ENCODE measurements at regions not wholly inside any gene's neighbourhood (a gene's known extent, or its start where the extent isn't known, plus 50 kb on each side); places are given as distances from the start of the nearest gene placed in this dataset.
"Not testable (repeated sequence)": the region's sequence is repeated elsewhere in the genome, so short reads cannot be mapped to it uniquely, and the experiment has no call there.

DNA sequence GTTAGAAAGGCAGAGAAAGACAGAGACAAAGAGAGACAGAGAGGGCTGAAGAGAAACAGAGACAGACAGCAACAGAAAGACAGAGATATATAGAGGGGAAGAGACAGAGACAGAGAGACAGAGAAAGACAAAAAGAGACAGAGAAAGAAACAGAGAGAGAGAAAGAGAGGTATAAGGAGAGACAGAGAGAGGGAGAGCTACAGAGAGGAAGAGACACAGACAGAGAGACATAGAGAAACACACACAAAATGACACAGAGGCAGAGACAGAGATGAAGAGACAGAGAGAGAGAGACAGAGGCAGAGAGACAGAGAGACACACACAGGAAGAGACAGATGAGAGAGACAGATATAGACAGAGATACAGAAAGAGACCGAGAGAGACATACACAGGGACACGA lies 168.6 kb downstream of the TMEM121 start:
- no peak for DNase-seq (ENCODE audit: low spot score)

- not testable (repeated sequence) for DNase-seq (ENCODE audit: low spot score)
Measured at GRCh38 chr14:105696388-105696787, 170.0 kb downstream of the TMEM121 start.

DNA sequence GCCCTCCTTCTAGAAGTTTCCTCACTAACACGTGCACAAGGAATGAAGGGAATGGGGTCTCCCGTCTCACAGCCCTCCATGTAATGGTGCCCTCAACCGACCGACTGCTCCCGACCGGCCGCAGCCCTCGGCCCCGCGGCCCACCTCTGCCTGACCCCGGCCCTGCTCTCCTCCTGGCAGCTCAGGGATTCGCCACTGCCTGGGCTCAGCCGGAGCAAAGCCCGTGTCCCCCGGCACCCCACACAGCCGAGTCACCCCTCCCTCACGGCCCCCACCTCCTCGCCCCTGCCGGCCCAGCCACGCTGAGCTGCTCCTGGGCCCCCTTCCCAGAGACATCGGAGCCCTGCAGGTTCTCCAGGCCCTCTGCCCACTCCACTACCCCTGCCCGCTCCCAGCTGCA lies 171.0 kb downstream of the TMEM121 start:
- not testable (repeated sequence) for DNase-seq (ENCODE audit: low spot score)

DNA sequence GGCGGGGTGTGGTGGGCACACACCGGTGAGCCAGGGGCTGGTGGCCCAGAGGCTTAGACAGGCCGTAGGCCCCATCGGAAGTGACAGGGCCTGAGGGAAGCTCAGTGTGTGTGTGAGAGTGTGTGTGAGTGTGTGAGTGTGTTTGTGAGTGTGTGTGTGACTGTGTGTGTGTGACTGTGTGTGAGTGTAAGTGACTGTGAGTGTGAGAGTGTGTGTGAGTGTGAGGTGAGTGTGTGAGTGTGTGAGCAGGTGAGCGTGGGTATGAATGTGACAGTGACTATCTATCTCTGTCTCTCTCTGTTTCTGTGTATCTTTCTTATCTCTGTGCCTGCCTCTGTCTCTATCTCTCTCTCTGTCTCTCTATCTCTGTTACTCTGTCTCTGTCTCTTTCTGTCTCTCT lies 171.6 kb downstream of the TMEM121 start:
- not testable (repeated sequence) for DNase-seq (ENCODE audit: low spot score)

- not testable (repeated sequence) for DNase-seq (ENCODE audit: low spot score)
Measured at GRCh38 chr14:105698940-105699556, 172.7 kb downstream of the TMEM121 start.

GRCh38 chr14:105699706-105700105 lies 173.3 kb downstream of the TMEM121 start:
- DNase-seq (ENCODE audit: low spot score): not testable (repeated sequence)

GRCh38 chr14:105700146-105700545 lies 173.8 kb downstream of the TMEM121 start:
- not testable (repeated sequence) for DNase-seq (ENCODE audit: low spot score)

DNA sequence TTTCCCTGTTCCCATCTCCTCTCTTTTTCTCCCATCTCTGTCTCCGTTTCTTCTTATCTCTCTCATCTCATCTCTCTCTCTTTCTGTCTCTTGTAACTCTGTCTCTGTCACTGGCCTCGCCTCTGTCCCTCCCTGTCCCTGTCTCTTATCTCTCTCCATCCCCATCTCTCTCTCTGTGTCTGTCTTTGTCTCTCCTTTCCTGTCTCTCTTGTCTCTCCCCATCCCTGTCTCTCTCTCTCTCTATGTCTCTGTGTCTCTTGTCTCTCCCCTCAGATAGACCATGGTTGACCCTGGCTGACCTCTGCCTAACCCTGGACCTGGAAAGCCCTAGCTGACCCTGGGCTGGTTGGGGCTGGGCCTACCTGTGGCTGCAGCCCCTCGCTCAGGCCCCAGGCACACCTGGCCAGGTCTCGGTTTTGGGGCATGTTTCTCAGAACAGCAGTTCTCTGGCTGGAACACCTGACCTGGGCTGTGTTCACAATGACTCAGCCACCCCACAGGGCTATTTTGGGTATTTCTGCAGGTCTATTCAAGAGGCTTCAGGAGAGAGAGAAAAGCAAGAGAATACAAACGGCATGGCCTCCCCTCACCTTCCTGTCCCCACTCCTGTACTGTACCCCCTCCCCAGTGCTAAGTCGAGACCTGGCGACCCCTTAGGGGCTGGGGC lies 174.4 kb downstream of the TMEM121 start:
- DNase-seq (ENCODE audit: low spot score): no peak

DNA sequence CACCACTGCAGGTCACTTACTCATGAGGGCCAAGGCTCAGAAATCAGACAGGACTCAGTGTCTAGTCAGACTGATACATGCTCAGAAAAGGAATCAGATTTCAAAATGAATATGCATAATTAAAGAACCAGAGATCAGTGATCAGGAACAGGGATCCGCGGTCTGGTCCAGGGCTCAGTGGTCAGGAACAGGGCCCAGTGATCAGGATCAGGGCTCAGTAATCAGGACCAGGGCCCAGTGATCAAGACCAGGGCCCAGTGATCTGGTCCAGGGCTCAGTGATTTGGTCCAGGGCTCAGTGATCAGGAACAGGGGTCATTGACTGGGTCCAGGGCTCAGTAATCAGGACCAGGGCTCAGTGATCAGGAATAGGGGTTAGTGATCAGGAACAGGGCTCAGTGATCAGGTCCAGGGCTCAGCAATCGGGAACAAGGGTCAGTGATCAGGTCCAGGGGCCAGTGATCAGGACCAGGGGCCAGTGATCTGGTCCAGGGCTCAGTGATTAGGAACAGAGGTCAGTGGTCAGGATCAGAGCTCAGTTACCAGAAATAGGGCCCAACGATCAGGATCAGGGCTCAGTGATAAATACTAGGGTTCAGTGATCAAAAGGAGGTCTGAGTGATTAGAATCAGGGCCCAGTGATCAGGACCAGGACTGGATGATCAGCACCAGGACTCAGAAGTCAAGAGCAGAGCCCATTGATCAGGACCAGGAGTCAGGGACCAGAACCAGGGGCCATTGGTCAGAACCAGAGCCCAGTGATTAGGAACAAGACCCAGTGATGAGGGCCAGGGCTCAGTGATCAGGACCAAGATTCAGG lies 175.3 kb downstream of the TMEM121 start:
- no peak for DNase-seq (ENCODE audit: low spot score)

DNA sequence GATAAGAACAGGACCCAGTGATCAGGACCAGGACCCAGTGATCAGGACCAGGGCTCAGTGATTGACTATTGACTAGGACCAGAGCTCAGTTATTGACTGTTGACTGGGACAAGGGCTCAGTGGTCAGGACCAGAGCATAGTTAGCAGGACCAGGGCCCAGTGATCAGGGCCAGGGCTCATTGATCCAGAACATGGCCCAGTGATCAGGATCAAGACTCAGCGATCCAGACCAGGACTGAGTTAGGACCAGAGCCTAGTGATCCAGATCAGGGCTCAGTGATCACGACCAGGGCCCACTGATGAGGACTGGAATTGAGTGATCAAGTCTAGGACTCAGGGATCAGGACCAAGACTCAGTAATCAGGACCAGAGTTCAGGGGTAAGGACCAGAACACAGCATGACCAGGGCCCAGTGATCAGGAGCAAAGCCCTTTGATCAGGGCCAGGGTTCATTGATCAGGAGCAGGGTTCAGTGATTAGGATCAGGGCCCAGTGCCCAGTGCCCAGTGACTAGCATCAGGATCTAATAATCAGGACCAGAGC lies 176.0 kb downstream of the TMEM121 start:
- DNase-seq (ENCODE audit: low spot score): no peak

DNA sequence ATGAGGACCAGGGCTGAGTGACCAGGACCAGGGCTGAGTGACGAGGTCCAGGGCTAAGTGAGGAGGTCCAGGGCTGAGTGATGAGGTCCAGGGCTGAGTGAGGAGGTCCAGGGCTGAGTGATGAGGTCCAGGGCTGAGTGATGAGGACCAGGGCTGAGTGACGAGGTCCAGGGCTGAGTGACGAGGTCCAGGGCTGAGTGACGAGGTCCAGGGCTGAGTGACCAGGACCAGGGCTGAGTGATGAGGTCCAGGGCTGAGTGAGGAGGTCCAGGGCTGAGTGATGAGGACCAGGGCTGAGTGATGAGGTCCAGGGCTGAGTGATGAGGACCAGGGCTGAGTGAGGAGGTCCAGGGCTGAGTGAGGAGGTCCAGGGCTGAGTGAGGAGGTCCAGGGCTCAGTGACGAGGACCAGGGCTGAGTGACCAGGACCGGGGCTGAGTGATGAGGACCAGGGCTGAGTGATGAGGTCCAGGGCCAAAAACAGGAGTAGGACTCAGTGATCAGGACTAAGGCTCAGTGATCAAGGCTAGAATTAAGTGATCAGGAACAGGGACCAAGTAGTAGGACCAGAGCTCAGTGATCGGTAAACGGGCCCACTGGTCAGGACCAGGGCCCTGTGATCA lies 176.8 kb downstream of the TMEM121 start:
- DNase-seq (ENCODE audit: low spot score): not testable (repeated sequence)

GRCh38 chr14:105704091-105704490 lies 177.7 kb downstream of the TMEM121 start:
- DNase-seq (ENCODE audit: low spot score): not testable (repeated sequence)

DNA sequence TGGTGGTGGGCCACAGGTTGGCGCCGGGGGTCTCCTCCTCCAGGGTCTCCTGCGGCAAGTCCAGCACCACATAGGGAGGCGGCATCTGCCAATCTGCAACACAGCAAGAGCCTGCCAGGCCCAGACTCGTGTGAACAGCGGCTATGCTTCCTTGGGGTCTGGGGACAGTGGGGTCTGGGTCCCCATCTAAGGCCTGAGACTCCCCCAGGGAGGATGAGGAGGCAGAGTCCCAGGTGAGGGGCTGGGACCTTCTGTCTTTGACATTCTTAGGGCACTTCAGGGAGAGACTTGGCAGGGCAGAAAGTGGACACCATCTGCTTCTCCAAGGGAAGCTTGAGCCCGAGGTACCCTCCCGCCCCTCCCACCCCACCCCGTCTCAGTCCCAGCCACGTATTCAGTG lies 178.1 kb downstream of the TMEM121 start:
- DNase-seq (ENCODE audit: low spot score): not testable (repeated sequence)

- not testable (repeated sequence) for DNase-seq (ENCODE audit: low spot score)
Measured at GRCh38 chr14:105705512-105705861, 179.1 kb downstream of the TMEM121 start.

GRCh38 chr14:105705862-105706700 lies 179.7 kb downstream of the TMEM121 start:
- DNase-seq (ENCODE audit: low spot score): not testable (repeated sequence)

DNA sequence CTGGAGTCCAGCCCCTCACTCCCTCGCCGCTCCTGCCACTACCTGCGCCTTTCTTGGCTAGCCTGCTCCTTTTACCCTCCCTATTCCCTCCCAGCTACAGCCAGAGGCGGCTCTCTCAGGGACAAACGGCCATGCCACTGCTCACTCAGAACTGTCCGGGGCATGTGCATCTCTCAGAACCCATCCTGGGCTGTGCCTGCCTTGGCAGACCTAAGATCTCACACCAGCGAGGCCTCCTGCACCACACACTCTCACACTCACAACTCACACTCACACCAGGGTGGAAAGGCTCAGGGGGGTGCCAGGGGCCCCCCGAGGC lies 180.3 kb downstream of the TMEM121 start:
- not testable (repeated sequence) for DNase-seq (ENCODE audit: low spot score)

- not testable (repeated sequence) for DNase-seq (ENCODE audit: low spot score)
Measured at GRCh38 chr14:105707099-105707498, 180.7 kb downstream of the TMEM121 start.

DNA sequence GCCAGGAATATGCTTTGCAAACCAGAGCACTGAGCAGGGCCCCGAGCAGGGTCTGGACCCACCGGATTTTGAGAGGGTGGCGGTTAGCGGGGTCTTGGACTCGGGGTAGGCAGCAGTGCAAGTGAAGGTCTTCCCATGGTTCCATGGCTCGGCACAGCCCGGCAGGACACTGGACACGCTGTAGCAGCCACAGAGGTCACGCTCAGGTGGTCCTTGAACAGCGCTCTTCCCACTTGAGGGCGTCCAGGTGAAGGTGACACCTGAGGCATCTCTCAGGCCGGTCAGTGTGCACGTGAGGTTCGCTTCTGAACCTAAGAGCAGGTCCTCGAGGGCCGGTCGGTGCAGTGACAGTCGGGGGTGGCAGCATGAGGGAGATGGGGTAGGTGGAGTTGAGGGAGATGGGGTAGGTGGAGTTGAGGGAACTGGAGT lies 181.4 kb downstream of the TMEM121 start:
- not testable (repeated sequence) for DNase-seq (ENCODE audit: low spot score)

DNA sequence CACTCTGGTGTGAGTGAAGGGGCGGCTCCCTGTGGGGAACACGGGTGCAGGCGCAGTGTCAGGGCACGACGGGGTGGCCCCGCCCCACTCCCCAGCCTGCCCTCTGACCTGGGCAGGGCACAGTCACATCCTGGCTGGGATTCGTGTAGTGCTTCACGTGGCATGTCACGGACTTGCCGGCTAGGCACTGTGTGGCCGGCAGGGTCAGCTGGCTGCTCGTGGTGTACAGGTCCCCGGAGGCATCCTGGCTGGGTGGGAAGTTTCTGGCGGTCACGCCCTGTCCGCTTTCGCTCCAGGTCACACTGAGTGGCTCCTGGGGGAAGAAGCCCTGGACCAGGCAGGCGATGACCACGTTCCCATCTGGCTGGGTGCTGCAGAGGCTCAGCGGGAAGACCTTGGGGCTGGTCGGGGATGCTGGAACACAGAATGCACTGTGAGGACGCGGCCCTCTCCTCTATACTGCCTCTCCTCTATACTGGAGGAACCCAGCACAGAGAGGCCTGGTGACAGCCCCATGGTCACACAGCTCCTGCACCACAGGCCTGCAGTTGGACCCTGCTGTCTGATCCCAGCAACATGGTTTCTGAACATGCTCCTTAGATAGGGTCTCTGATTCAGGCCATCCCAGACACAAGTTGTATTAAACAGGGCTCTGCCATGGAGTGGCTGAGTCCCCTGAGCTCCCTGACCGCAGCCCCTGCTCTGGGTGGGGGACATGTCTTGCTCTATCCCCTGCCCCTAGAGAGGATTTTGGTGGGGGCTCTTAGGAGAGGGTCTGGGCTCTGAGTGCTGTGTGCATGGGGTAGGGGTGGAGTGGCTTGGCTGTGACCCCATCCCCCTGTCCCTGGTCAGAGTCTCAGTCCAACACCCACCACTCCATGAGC lies 182.1 kb downstream of the TMEM121 start:
- DNase-seq (ENCODE audit: low spot score): not testable (repeated sequence)
